HG03521 (cell line): ENCODE measurements at regions not wholly inside any gene's neighbourhood (a gene's known extent, or its start where the extent isn't known, plus 50 kb on each side); places are given as distances from the start of the nearest gene placed in this dataset.
"Not testable (repeated sequence)": the region's sequence is repeated elsewhere in the genome, so short reads cannot be mapped to it uniquely, and the experiment has no call there.

Experiments used
- ATAC-seq: cut with Tn5 transposase; IDR thresholded peaks from one replicate; pipeline ENCODE4 v1.9.1; 2021; ENCODE audit warnings: mild to moderate bottlenecking, moderate library complexity; ENCODE audit not compliant: unreplicated experiment

DNA sequence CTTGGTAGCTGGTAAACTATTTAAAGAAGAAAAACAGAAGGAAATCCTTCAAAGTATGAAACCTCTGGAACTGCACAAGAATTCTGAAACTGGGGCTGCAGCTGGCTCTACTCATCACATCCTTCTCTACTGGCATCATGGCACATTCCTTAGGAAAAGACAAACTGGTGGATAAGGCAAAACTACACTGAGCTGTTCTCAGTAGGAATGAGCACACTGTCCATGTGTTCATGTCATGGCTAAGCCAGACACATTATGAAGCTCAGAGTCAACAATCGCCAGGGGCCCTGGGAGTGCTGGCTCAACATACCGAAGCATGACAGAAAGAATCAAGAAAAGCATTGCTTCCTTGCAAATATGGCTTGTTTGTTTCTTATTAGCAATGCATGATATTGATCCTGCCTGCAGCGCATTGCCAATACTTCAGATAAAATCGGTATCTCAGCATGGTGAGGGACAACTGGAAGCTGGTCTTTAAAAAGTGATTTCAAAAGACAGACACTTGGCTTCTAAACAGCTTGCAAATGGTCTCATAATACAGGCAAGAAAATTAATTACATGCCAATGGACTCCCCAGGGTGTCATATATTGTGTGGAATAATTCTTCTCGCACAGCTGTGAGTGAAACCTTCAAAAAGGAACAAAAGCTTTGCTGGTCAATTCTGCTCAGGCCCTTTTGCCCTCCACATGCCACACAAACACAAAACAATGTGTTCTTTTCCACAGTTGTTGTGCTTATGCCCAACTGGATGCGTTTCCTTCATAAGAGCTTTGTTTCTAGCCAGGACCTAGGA lies 300.2 kb upstream of the VCX start:
- ATAC-seq, result no peak

DNA sequence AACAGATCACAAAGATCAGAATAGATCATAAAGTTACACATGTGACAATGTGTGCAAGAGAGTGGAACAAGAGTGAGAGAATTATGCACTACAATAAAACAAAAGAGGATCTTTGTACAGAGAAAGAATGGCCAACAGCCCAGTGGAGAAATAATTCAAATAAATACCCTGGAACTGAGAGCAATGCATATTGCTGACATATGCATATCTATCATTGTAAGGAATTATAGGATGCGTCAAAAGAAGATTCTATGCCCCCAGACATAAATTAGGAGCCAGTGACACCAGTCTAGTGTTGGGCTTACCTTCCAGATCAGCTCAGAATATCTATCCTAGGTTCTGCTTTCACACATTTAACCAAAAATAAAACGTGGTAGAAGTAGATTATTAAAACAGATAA lies 320.1 kb upstream of the VCX start:
- no peak for ATAC-seq

DNA sequence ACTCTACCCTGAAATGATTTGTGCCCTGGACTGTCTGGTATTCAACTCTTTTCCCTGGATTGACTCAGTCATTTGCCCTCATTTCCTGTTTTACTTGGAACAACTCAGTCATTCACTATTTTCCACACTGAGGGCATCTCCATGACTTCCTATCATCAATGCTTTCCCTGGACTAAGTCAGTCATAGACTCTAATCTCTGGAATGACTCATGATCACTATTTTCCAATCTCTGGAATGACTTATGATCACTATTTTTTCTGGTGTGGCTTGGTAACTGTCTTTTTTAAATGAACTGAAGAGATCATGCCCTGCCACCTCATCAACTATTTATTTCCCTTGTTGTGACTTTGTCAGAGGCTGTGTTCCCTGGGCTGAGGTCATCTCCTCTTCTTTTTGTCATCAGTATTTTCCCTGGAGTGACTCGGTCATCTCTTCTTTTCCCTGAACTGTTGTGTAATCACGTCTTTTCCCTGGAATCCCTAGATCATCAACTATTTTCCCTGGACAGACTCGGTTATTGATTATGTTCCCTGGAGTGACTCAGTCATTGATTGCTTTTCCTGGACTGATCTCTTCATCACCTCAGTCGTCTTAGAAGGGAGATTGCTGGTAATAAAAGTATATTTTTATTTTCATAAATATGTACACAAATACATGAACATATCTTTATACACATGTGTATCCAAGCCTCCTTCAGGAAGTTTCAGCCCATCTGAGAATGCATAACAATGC lies 327.1 kb upstream of the VCX start:
- no peak for ATAC-seq

DNA sequence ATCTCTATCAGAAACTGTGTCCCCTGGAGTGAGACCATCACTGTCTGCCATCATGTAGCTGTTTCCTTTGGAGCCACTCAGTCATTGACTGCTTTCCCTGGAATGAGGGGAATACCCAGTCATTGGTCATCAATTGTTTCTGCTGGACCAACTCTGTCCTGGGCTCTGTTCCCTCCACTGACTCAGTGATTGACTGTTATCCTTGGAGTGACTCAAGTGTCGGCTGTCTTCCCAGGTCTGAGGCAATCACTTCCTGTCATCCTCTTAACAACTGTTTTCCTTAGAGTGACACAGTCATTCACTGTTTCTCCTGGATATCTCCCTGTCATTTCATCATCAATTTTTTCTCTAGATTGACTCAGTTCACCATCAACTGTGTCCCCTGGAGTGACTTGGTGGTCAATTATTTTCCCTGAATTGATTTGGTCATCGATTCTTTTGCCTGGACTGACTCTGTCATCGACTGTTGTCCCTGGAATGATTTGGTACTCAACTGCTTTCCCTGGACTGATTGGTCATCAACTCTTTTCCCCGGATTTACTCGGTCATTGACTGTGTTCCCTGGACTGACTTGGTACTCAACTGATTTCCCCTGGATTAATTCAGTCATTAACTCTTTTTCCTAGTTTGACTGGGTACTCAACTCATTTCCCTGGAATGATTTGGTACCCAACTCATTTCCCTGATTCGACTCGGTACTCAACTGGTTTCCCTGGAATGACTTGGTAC lies 327.9 kb upstream of the VCX start:
- no peak for ATAC-seq

DNA sequence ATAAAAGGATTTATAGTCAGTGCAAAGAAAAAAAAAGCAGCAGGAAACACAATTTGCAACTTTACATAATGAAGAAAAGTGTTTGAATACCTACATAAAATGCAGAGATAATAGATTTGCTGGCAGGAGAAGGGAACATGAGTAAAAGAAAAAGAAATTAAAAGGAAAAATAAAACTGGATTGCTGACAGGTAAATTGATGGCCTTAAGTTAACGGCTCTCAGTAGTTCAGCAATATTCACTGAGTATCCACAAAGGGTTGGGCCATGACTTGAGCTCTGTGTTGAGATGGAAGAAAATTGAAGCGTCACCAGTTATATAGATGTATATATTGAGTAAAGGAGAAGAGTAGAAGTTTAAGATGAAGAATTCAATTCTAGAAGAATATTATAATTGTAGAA lies 330.1 kb upstream of the VCX start:
- no peak for ATAC-seq

DNA sequence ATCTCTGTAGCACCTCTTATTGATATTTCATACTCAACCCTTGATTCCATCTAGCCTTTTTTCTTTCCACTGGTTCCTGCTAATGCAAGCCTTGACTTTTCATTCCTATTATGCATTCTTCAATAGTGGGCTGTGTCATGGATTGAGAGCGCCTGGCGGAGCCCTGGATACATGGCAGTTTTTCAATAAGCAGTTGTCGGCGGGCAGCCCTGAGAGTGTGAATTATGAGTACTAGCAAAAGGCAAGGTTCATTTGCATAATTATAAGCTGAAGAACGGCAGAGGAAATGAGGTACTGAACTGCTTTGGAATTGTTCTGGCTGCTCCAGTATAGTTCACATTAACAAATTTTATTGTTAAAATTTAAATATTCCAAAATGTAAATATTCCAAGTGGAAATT lies 339.7 kb upstream of the VCX start:
- no peak for ATAC-seq

DNA sequence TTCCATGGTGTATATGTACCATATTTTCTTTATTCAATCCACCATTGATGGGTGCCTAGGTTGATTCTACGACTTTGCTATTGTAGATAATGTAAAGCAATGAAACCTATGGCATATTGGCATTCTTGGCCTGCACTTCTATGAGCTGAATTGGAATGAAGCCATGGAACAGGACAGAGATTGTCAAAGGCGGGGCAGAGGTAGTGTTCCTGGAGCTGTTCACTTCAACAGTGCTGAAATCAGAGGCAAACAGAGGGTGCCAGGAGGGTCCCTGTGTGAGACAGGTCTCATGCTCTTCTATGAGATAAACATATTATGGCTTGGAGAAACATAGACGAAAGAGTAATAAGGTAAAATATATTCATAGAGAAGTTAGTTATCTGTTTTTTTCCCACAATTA lies 342.6 kb upstream of the VCX start:
- ATAC-seq, result no peak

DNA sequence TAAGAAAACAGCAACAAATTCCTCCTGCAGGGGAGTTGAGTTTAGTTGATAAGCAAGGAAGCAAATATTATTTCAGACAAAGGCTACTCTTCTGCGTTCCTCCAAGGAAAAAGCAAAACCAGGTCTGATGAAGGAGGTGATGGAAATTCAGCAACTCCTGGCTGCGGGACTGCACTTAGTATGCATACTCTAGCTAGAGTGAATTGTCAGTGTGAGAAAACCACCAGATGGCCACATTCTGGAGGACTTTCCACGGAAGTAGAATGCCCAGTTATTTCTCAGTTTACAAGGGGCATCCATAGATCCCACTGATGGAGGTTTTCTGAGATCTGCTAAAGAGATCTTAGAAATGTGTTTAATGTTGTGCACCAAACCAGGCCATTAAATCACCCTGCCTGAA lies 338.6 kb upstream of the PUDP start:
- ATAC-seq, result no peak

DNA sequence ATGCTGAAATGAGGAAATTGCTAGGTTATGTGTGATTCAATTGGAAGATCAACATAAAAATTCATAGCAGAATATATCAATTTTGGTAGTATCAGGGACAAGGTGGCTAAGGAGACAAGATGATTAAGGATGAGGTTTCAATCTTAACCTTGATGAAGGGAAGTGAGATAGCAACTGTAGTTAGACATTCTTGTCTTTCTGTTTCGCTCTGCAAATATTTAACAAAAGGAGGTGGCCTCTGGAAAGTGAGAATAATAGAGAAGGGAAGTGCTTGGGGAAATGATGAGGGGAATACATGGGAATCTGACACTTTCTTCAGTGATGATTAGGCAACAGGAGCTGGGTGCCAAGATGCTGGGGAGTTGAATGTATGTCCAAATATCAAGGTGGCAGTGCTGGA lies 337.1 kb upstream of the PUDP start:
- no peak for ATAC-seq

DNA sequence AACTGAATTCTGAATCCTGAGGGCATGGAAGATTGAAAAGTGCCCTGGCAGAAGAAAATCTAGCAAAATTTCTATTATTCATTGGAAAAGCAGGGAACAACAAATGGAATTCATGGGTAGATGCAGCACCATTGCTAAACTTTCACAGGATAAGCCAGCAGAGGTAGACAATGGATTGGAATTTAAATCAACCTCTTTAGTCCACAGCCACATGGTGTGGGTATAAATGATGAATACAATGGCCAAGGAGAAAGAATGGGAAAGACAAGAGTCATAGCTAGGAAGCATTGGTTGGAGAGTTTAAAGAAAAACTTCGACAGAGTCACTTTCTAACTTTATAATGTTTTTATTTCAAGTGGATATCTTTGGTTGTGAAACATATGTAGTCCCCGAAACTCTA lies 332.8 kb upstream of the PUDP start:
- no peak for ATAC-seq

DNA sequence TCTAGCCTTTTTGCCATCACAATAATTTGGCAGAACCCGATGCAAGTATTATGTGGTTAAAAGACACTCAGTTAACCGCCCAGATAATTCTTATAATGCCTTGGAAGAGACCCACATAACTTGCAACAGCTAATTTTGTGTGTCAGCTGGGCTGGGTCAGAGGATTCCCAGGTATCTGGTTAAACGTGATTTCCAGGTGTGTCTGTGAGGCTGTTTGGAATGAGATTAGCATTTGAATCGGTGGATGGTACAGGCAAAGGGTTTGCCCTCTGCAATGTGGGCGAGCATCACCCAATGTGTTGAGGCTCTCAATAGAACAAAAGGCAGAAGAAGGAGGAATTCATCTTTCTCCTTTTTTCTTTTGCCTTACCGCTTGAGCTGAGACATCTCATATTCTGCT lies 314.2 kb upstream of the PUDP start:
- ATAC-seq, result no peak

DNA sequence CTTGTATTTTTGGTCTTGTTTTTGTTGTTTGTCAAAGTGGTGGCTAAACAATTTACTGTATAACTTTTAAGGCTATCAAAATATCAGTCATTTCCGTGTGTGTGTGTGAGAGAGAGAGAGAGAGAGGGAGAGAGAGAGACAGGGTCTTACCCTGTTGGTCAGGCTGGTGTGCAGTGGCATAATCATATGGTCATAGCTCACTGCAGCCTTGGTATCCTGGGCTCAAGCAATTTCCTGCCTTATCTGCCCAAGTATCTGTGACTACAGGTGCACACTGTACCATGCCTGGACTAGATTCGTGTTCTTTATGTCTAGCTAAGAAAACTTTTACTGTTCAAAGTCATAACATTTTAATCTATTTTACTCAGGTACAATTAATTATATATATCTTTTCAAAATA lies 313.1 kb upstream of the PUDP start:
- not testable (repeated sequence) for ATAC-seq

DNA sequence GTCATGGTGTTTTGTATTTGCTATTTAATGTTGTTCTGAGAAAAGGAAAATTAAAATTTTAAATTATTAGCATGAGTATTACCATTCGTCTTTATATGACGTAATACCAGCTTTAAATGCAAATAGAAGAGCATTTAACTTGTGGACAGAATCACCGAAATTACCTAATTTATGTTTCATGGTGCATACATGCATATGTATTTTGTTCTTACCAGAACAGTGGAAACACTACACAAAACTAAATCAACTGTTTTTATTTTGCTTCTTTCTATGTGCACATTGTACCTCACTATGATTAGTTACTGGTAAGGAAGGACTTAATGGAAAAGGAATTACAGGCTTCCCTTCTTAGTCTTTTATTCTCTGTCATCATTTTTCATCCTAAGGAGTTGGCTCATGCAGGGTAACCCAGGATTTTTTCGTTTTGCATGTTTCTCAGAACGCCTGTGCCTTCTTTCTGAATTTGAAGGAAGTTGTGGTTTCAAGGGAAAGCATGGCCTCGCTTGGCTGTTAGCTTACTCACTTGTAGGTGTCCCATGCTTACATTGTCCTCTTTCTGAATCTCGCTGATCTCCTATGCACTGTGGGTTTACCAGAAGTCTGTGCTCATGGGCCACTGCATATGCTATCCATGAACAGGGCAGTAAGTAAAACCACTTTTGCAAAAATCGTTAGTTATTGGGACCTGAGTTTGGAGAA lies 300.0 kb upstream of the PUDP start:
- ATAC-seq, result no peak

DNA sequence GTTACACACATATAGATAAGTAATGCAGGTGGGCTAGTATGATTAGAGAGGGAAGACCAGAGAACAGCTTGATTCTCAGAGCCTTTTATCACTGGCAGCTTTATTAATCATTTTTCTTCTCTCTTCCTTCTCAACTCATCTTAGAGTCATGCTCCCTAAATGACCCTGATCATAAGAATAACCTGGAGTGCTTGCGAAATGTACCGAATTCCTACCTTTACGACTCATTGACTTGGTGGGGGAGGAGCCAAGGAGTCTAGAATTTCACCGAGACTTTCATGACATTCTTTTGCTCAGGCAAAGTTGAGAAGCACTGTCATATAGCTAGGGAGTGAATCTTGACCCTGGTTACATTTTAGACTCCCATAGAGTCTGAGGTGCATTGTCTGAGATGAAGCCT lies 298.9 kb upstream of the PUDP start:
- no peak for ATAC-seq

DNA sequence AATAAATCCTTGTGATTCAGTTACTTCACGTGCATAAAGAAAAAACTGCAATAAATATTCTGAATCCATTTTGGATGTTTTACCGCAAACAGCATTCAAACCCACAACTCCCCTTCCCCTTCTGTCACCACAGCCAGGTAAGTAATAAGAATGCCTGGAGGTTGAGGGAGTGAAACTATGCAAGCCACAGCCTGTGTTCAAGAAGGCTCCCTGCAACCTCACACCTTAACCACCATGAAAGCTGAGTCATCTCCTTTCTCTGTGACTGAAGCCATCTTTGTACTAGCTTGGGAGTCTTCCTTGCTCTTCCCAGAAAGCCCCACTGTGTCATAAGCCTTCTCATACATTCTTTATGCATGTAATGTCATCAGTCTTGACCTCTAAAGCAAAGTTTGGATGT lies 297.0 kb upstream of the PUDP start:
- ATAC-seq, result peak; percentile 92

DNA sequence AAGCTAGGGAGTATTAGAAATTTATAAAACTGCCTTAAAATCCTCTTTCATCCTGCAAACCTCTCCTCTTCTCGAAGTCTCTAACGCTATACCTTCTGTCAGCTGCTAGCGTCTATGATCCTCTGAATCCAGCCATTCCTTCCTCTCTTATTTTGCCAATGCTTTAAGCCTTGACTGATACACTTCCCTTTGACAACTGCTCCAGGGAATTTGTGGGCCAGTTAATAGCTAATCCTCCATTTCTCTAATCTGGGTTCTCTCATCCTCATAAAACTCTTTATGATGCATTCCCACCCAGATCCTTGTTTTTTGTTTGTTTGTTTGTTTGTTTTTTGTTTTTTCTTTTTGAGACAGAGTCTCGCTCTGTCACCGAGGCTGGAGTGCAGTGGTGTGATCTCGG lies 293.6 kb upstream of the PUDP start:
- no peak for ATAC-seq

DNA sequence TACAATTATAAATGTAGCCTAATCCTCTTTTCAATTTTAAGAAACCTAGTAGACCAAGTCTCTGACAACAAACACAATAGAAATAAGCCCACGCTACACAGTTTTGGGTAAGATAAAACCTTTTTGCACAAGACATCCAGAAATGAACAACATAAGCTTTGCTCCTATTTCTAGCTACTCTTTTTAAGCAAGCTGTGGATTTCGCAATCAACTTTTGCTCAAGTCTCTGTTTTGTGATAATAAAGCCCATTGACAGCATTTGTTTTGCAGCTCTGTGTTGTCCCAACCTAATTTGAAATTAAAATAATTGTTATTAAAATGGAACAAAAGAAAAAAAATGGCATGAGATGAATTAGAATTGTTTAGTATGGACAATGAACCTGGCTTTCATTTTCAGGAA lies 287.9 kb upstream of the PUDP start:
- ATAC-seq, result no peak

DNA sequence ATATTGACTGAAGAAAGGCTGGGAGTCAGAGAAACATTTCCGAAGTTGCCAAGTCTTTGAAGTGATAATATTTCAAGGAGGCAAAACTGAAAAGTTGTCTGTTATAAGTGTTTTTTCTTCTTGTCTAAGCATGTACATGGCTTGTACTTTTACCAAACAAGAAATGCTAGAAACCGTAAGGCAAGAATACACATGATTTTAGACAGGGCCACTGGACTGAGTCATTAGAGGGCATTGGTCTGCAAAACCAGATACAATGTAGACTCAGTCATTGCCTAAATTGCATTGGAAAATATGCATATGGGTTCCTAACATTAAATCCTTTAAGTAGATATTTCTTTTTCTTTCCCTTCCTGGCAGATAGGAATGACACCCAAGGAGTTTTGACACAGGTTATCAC lies 284.9 kb upstream of the PUDP start:
- ATAC-seq, result no peak

DNA sequence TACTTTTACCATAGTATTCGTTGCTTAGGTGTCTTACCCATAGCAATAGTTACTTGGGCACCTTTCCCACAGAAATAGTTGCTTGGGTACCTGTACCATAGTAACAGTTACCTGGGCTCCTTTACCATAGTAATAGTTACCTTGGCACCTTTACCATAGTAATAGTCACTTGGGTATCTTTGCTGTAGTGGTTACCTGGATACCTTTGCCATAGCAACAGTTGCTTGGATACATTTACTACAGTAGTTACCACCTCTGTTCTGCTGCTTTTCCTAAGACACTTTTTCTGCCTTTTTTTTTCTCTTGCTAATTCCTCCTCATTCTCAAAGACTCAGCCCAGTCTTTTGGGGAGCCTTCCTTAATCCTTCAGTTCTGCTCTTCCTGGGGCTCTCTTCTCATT lies 272.8 kb upstream of the PUDP start:
- no peak for ATAC-seq

DNA sequence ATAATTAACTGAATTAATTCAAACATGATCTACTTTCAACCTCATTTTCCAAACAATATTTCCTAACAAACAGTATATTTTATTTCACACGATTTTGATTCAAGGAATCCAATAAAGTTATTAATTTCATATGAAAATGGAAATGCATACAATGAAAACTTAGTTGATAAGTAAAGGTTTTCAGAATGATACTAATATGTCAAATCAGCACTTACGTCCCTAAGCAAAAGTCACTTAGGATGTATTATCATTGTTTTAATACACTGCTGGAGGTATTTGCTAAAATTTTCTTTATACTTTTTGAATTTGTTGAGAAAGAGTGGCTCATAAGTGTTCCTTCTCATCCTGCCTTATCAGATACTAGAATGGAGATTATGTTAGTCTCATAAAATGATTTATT lies 266.8 kb upstream of the PUDP start:
- no peak for ATAC-seq

DNA sequence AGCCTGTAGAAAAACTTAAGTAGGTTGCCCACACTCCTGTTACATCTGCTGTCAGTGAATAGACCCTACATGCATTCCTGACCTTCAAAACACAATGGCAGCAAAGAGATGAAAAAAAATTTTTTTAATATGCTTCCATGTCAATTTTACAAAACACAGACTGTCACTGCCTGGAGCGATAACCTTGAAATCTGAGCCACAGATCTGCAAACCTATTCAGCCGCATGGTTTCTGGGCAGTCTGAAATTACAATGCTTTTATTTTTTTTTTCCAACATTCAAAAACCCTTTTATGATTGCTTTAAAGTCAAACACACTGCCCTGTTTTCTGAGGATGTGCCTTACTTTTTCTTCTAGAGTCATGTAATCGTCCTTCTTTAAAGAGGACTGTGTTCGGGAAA lies 264.9 kb upstream of the PUDP start:
- ATAC-seq, result no peak
